Ishikawa (cell line): ENCODE measurements at regions not wholly inside any gene's neighbourhood (a gene's known extent, or its start where the extent isn't known, plus 50 kb on each side); places are given as distances from the start of the nearest gene placed in this dataset.

Experiments
- CEBPB ChIP-seq: IDR thresholded peaks from 2 replicates; pipeline ENCODE4 v1.6.1; 2012
- MAX ChIP-seq: IDR thresholded peaks from 2 replicates; pipeline ENCODE4 v1.6.1; 2012
- RAD21 ChIP-seq: IDR thresholded peaks from 2 replicates; pipeline ENCODE4 v1.6.1; 2012; ENCODE audit warnings: low read depth
- TAF1 ChIP-seq: IDR thresholded peaks from 2 replicates; pipeline ENCODE4 v1.6.1; 2012; ENCODE audit warnings: low read depth, mild to moderate bottlenecking
- TCF12 ChIP-seq: IDR thresholded peaks from 2 replicates; pipeline ENCODE4 v1.6.1; 2012; ENCODE audit warnings: low read depth
- TEAD4 ChIP-seq: IDR thresholded peaks from 2 replicates; pipeline ENCODE4 v1.6.1; 2012

GRCh38 chr13:76646946-76647345, 239.3 kb downstream of the KCTD12 start:
- TF ChIP-seq RAD21: no peak
- no peak for TF ChIP-seq CEBPB
- no peak for TF ChIP-seq TEAD4
- TF ChIP-seq MAX: no peak
- no peak for TF ChIP-seq TAF1
- no peak for TF ChIP-seq TCF12
